HFFc6 (cell line): ENCODE measurements at regions not wholly inside any gene's neighbourhood (a gene's known extent, or its start where the extent isn't known, plus 50 kb on each side); places are given as distances from the start of the nearest gene placed in this dataset.

Experiments used
- DNase-seq: peaks from one replicate; pipeline ENCODE4 v3.0.0-alpha.2; 2018
- H3K27ac Mint-ChIP-seq: 2 replicates; pipeline ENCODE4 v1.8.0; 2020; ENCODE audit warnings: mild to moderate bottlenecking, mixed read lengths
- H3K27me3 Mint-ChIP-seq: 2 replicates; pipeline ENCODE4 v1.8.0; 2021; ENCODE audit warnings: mild to moderate bottlenecking, moderate library complexity, mixed read lengths; ENCODE audit not compliant: insufficient read depth
- H3K36me3 Mint-ChIP-seq: 2 replicates; pipeline ENCODE4 v1.8.0; 2021; ENCODE audit warnings: low read depth, mixed read lengths
- H3K4me1 Mint-ChIP-seq: 2 replicates; pipeline ENCODE4 v1.8.0; 2020; ENCODE audit warnings: low read depth, mixed read lengths
- H3K4me3 Mint-ChIP-seq: 2 replicates; pipeline ENCODE4 v1.8.0; 2020; ENCODE audit warnings: mild to moderate bottlenecking, moderate library complexity, mixed read lengths
- H3K9me3 Mint-ChIP-seq: 2 replicates; pipeline ENCODE4 v1.8.0; 2020; ENCODE audit warnings: mild to moderate bottlenecking, mixed read lengths
- CTCF ChIP-seq: fragments of 200-600 bp; sonication (generic); IDR thresholded peaks from 2 replicates; pipeline ENCODE4 v1.5.0; 2021; ENCODE audit warnings: antibody characterized with exemption, mild to moderate bottlenecking

GRCh38 chr13:70844391-70845108 is 736.3 kb upstream of the KLHL1 start:
- H3K4me1 Mint-ChIP-seq = no peaks in the 10 kb centered on the region
- no peak for DNase-seq
- H3K36me3 Mint-ChIP-seq = no peaks in the 10 kb centered on the region
- no peaks in the 10 kb centered on the region for H3K27me3 Mint-ChIP-seq
- H3K9me3 Mint-ChIP-seq = peaks cover 48% of the 10 kb centered on the region
- H3K27ac Mint-ChIP-seq = no peak overlapping the region
- no peak overlapping the region for H3K4me3 Mint-ChIP-seq
- no peak for TF ChIP-seq CTCF

- TF ChIP-seq CTCF = no peak
- DNase-seq = no peak
- H3K27me3 Mint-ChIP-seq = no peaks in the 10 kb centered on the region
- no peaks in the 10 kb centered on the region for H3K36me3 Mint-ChIP-seq
- H3K27ac Mint-ChIP-seq = no peak overlapping the region
- H3K4me3 Mint-ChIP-seq = no peak overlapping the region
- H3K9me3 Mint-ChIP-seq = peaks cover 49% of the 10 kb centered on the region
- H3K4me1 Mint-ChIP-seq = no peaks in the 10 kb centered on the region
These were observed 733.9 kb upstream of the KLHL1 start for GRCh38 chr13:70842062-70842644.

- no peak overlapping the region for H3K27ac Mint-ChIP-seq
- no peak for DNase-seq
- H3K9me3 Mint-ChIP-seq = peaks cover 45% of the 10 kb centered on the region
- no peaks in the 10 kb centered on the region for H3K4me1 Mint-ChIP-seq
- no peak overlapping the region for H3K4me3 Mint-ChIP-seq
- no peaks in the 10 kb centered on the region for H3K27me3 Mint-ChIP-seq
- H3K36me3 Mint-ChIP-seq = no peaks in the 10 kb centered on the region
- no peak for TF ChIP-seq CTCF
These were observed 733.2 kb upstream of the KLHL1 start for GRCh38 chr13:70841240-70842061.

DNA sequence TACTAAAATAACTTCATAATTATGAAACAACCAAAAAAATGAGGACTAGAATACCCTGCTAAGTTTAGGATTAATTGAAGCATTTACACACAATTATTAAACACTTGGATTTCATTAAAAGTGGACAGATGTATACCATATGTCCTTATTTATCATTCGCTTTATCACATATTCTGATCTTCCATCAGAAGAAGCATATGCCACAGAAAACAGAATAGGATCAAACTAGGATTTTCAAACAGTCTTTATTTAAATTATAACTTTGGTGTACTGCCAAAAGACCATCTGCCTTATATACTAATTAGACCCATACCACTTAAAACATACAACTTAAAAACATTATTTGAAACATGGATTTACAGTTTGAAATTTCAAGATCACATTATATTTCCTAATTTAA is 727.1 kb upstream of the KLHL1 start:
- H3K27ac Mint-ChIP-seq = no peak overlapping the region
- no peak for DNase-seq
- H3K4me1 Mint-ChIP-seq = no peaks in the 10 kb centered on the region
- H3K4me3 Mint-ChIP-seq = no peak overlapping the region
- H3K36me3 Mint-ChIP-seq = no peaks in the 10 kb centered on the region
- H3K27me3 Mint-ChIP-seq = no peaks in the 10 kb centered on the region
- no peak for TF ChIP-seq CTCF
- H3K9me3 Mint-ChIP-seq = peaks cover 23% of the 10 kb centered on the region

DNA sequence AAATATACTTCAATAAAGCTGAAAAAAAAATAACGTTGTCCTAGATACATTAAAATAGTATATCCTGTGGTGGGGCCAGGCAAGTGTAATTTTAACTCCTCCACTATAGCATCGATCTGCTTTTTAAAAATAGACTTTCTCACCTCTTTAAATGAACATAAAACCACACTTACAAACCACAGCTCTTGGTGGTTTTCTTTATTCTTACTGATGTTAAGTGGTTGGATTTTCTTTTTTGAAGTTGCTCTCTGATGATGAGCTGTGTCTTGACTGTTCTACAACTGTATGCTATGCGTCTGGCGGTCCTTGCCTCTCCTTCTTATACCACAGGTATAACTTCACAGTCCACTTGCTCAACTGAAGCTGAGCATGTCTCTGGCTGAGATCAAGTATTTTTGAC is 721.5 kb upstream of the KLHL1 start:
- H3K4me3 Mint-ChIP-seq = no peak overlapping the region
- DNase-seq = no peak
- no peaks in the 10 kb centered on the region for H3K4me1 Mint-ChIP-seq
- H3K36me3 Mint-ChIP-seq = 0 out of 2 replicates have a peak, but pooled peaks cover 5% of the 10 kb centered on the region
- H3K27me3 Mint-ChIP-seq = no peaks in the 10 kb centered on the region
- no peak for TF ChIP-seq CTCF
- peaks cover 42% of the 10 kb centered on the region for H3K9me3 Mint-ChIP-seq
- H3K27ac Mint-ChIP-seq = no peak overlapping the region
